GM12865 (cell line): ENCODE measurements at regions not wholly inside any gene's neighbourhood (a gene's known extent, or its start where the extent isn't known, plus 50 kb on each side); places are given as distances from the start of the nearest gene placed in this dataset.

ENCODE experiments used
- DNase-seq: peaks from one replicate; pipeline ENCODE4 v3.0.0; 2010; ENCODE audit warnings: low read depth
- H3K4me3 ChIP-seq: 2 replicates; pipeline ENCODE4 v1.5.1; 2011; ENCODE audit warnings: mild to moderate bottlenecking, low read depth, low read length, control low read depth
- CTCF ChIP-seq: IDR thresholded peaks from 2 replicates; pipeline ENCODE4 v1.5.1; 2011; ENCODE audit warnings: low read length, control low read depth, low read depth, inconsistent platforms; ENCODE audit not compliant: insufficient read depth; ENCODE audit errors: missing control alignments

- no peak for DNase-seq
- TF ChIP-seq CTCF = no peak
- no peak overlapping the region for H3K4me3 ChIP-seq
Observed at GRCh38 chr5:109570362-109570874, 119.3 kb upstream of the MAN2A1 start.

GRCh38 chr5:109567374-109568044, 122.2 kb upstream of the MAN2A1 start:
- no peak overlapping the region for H3K4me3 ChIP-seq
- no peak for DNase-seq
- no peak for TF ChIP-seq CTCF

DNA sequence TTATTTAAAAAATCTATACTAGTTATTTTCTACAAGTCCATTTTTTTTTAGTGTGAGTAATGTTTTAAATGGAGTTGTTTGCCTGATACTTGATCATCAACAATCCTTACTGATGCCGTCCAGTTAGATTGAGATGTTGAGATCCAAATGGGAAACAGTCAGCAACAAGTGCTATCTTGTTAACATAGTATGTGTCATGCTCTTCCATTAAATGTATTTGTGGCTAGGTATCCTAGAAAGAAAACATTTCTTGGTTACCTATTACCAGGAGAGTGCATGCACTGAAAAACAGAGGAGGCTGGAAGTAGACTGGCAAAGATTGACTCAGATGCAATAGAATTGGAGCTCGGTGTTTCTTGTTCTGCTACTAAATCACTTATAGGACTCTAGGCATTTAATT, 123.4 kb upstream of the MAN2A1 start:
- no peak overlapping the region for H3K4me3 ChIP-seq
- no peak for DNase-seq
- no peak for TF ChIP-seq CTCF

GRCh38 chr5:109563739-109564138, 126.0 kb upstream of the MAN2A1 start:
- H3K4me3 ChIP-seq = no peak overlapping the region
- no peak for TF ChIP-seq CTCF
- DNase-seq = no peak

- H3K4me3 ChIP-seq = no peak overlapping the region
- DNase-seq = no peak
- TF ChIP-seq CTCF = no peak
Observed at GRCh38 chr5:109563189-109563588, 126.5 kb upstream of the MAN2A1 start.

DNA sequence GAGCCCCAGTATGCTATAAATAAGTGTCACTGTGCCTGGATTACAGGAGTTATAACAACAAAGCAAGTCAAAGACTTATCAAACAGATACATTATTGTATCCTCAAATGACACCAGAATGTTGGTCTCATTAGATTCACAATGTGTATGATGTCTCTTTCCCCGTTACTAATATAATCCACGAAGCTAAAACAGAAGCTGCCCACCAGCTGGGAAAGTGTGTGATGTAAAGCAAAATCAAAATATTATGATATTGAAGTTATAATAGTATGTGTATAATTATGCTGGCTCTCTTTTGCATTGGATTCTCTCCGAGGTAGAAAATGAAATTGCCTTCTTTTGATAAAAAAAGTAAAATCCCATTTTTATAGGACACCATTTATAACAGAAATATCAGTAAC, 127.3 kb upstream of the MAN2A1 start:
- no peak for DNase-seq
- no peak for TF ChIP-seq CTCF
- H3K4me3 ChIP-seq = no peak overlapping the region

- TF ChIP-seq CTCF = no peak
- DNase-seq = no peak
- H3K4me3 ChIP-seq = no peak overlapping the region
Observed at GRCh38 chr5:109561447-109561846, 128.3 kb upstream of the MAN2A1 start.
